Stomach (tissue), 8 donors: ENCODE measurements at regions not wholly inside any gene's neighbourhood (a gene's known extent, or its start where the extent isn't known, plus 50 kb on each side); places are given as distances from the start of the nearest gene placed in this dataset.

Experiments used
- DNase-seq, 2 donors: peaks; one replicate each; pipeline versions ENCODE4 v3.0.0 to v3.0.0-alpha.2; 2013 to 2019
- H3K27ac ChIP-seq, 5 donors: fragments of 200-600 bp in 4 of 5; sonication (generic) in 4 of 5; one replicate each; pipeline ENCODE4 v1.5.1; 2013 to 2019; ENCODE audit warnings: mild to moderate bottlenecking in 1 of 5, moderate library complexity in 1 of 5
- H3K27me3 ChIP-seq, 3 donors: fragments of 200-600 bp; sonication (generic); one replicate each; pipeline ENCODE4 v1.5.1; 2017 to 2019; ENCODE audit warnings: mixed run types in 1 of 3
- H3K36me3 ChIP-seq, 4 donors: fragments of 200-600 bp; sonication (generic); 1 replicate in 3 of 4; 2 replicates in 1 of 4; pipeline ENCODE4 v1.5.1; 2016 to 2019
- H3K4me1 ChIP-seq, 4 donors: fragments of 200-600 bp; sonication (generic); one replicate each; pipeline ENCODE4 v1.5.1; 2016 to 2019
- H3K4me3 ChIP-seq, 4 donors: fragments of 200-600 bp; sonication (generic) in 3 of 4; one replicate each; pipeline ENCODE4 v1.5.1; 2016 to 2019; ENCODE audit warnings: mild to moderate bottlenecking in 1 of 4
- H3K9me3 ChIP-seq, 4 donors: fragments of 200-600 bp; sonication (generic); one replicate each; pipeline ENCODE4 v1.5.1; 2016 to 2019
- EP300 ChIP-seq: sonication (generic); formaldehyde crosslinking; IDR thresholded peaks from one replicate; pipeline ENCODE4 v1.6.1; 2017; ENCODE audit warnings: antibody characterized with exemption
- POLR2A ChIP-seq, 4 donors: fragments of 450-650 bp; IDR thresholded peaks; one replicate each; pipeline ENCODE4 v1.6.1; 2016; ENCODE audit warnings: antibody characterized with exemption in 4 of 4, control low read depth in 2 of 4, mild to moderate bottlenecking in 1 of 4, moderate library complexity in 1 of 4
- POLR2AphosphoS5 ChIP-seq, 3 donors: sonication (generic); formaldehyde crosslinking; IDR thresholded peaks; one replicate each; pipeline ENCODE4 v1.6.1; 2016; ENCODE audit warnings: antibody characterized with exemption in 3 of 3
- WGBS, 5 donors: extraction: QIAGEN DNeasy Blood & Tissue Kit in 3 of 5; methylation state at CpG; one replicate each; pipeline versions ENCODE4 v1.1.5 to v1.1.7; 2013 to 2018; 5-methylcytosine and 5-hydroxymethylcytosine counted together
- intact Hi-C: fragments of 100-400 bp; cut with DNase I; formaldehyde crosslinking; loops from one replicate; pipeline ENCODE4 v1.15.1; 2023; ENCODE audit warnings: low total_unique reads
- TF ChIP-seq, protein P1 (sequence below), 7 experiments: fragments of 450-650 bp in 4 of 7; fragments of 200-600 bp in 3 of 7; sonication (generic) in 3 of 7; IDR thresholded peaks; one replicate each; pipeline ENCODE4 v1.5.1; 2016 to 2019; ENCODE audit warnings: antibody characterized with exemption in 7 of 7, control low read depth in 2 of 7, mild to moderate bottlenecking in 1 of 7
- donor health status: healthy with polysubstance abuse.
- donor health status: Bipolar disorder and iron deficiency.
- donor health status: healthy.

- Histone ChIP-seq H3K36me3 (no peaks in the 10 kb centered on the region), H3K27ac (no peak overlapping the region), H3K27me3 (no peaks in the 10 kb centered on the region), H3K4me3 (no peak overlapping the region), H3K4me1 (no peaks in the 10 kb centered on the region), H3K9me3 (no peaks in the 10 kb centered on the region)
- intact Hi-C loops, result no loop called here
- DNase-seq, result no peak
- TF ChIP-seq POLR2AphosphoS5 (IDR thresholded peaks at IDR 0.05) (no peak), POLR2A (IDR thresholded peaks at IDR 0.05) (no peak), EP300 (no peak)
- TF ChIP-seq, protein P1, sequence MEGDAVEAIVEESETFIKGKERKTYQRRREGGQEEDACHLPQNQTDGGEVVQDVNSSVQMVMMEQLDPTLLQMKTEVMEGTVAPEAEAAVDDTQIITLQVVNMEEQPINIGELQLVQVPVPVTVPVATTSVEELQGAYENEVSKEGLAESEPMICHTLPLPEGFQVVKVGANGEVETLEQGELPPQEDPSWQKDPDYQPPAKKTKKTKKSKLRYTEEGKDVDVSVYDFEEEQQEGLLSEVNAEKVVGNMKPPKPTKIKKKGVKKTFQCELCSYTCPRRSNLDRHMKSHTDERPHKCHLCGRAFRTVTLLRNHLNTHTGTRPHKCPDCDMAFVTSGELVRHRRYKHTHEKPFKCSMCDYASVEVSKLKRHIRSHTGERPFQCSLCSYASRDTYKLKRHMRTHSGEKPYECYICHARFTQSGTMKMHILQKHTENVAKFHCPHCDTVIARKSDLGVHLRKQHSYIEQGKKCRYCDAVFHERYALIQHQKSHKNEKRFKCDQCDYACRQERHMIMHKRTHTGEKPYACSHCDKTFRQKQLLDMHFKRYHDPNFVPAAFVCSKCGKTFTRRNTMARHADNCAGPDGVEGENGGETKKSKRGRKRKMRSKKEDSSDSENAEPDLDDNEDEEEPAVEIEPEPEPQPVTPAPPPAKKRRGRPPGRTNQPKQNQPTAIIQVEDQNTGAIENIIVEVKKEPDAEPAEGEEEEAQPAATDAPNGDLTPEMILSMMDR (IDR thresholded peaks at IDR 0.05), result no peak
These were observed 189.4 kb downstream of the RPS29 start for GRCh38 chr14:49396801-49397200.

DNA sequence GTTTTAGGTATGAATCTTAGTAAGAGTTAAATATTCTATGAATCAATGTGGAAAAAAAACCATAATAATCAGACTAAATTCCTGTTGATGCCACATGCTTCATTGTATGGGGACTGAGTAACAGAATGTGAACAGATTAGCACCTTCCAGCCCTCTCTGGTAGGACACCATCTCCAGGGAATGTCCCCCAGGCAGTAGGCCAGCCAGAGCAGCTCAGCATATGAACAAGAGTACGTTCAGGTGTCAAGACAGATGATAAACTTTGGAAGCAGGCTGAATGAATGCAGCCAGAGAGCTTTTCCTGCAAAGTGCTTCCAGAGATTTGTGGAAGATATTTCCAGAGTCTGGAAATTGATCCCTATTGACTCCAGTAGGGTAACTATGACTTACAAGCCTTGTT lies 204.4 kb downstream of the RPS29 start:
- no peaks in the 10 kb centered on the region for H3K36me3 ChIP-seq
- TF ChIP-seq POLR2A (IDR thresholded peaks at IDR 0.05) (no peak), EP300 (no peak), POLR2AphosphoS5 (IDR thresholded peaks at IDR 0.05) (no peak)
- TF ChIP-seq, protein P1 (IDR thresholded peaks at IDR 0.05), result no peak
- intact Hi-C loops, result no loop called here
- H3K27me3 ChIP-seq, result no peaks in the 10 kb centered on the region
- WGBS, 5 donors, result 10 to 26% (median 19%) methylated on average over 1 of the region's 1 CpG
- DNase-seq, result no peak
- H3K4me1 ChIP-seq, result no peaks in the 10 kb centered on the region
- H3K27ac ChIP-seq, result peak overlapping the region in 2 of 5 donors; percentile 31 to 68
- H3K9me3 ChIP-seq, result peaks cover 0 to 6% (median 0%) of the 10 kb centered on the region in 4 donors
- no peak overlapping the region for H3K4me3 ChIP-seq

GRCh38 chr14:49367696-49368095 lies 218.5 kb downstream of the RPS29 start:
- 85 to 91% (median 87%) methylated on average over 3 of the region's 3 CpGs for WGBS, 5 donors

GRCh38 chr14:49366416-49366815 lies 219.8 kb downstream of the RPS29 start:
- H3K4me1 ChIP-seq, result no peaks in the 10 kb centered on the region
- no peak overlapping the region for H3K4me3 ChIP-seq
- no peaks in the 10 kb centered on the region for H3K27me3 ChIP-seq
- no peak for TF ChIP-seq POLR2A (IDR thresholded peaks at IDR 0.05)
- TF ChIP-seq, protein P1 (IDR thresholded peaks at IDR 0.05), result no peak
- no peak for TF ChIP-seq POLR2AphosphoS5 (IDR thresholded peaks at IDR 0.05)
- TF ChIP-seq EP300, result no peak
- H3K9me3 ChIP-seq, result no peaks in the 10 kb centered on the region
- H3K27ac ChIP-seq, result no peak overlapping the region
- no peaks in the 10 kb centered on the region for H3K36me3 ChIP-seq
- WGBS, 5 donors, result 21 to 36% (median 27%) methylated on average over 1 of the region's 1 CpG
- intact Hi-C loops, result no loop called here
- DNase-seq, result no peak

More at GRCh38 chr14:49367696-49368095, 218.5 kb downstream of the RPS29 start:
- intact Hi-C loops, result no loop called here
- Histone ChIP-seq H3K9me3 (no peaks in the 10 kb centered on the region), H3K27me3 (no peaks in the 10 kb centered on the region), H3K36me3 (no peaks in the 10 kb centered on the region), H3K4me3 (no peak overlapping the region), H3K4me1 (no peaks in the 10 kb centered on the region), H3K27ac (no peak overlapping the region)
- DNase-seq, result no peak
- TF ChIP-seq EP300 (no peak), POLR2AphosphoS5 (IDR thresholded peaks at IDR 0.05) (no peak), POLR2A (IDR thresholded peaks at IDR 0.05) (no peak)
- TF ChIP-seq, protein P1 (IDR thresholded peaks at IDR 0.05), result no peak
